NCI-H1092 (cell line): ENCODE measurements at regions not wholly inside any gene's neighbourhood (a gene's known extent, or its start where the extent isn't known, plus 50 kb on each side); places are given as distances from the start of the nearest gene placed in this dataset.

Experiments
- DNase-seq: peaks from one replicate; lab custom pipeline; 2025; lab: John Stamatoyannopoulos, UW

DNA sequence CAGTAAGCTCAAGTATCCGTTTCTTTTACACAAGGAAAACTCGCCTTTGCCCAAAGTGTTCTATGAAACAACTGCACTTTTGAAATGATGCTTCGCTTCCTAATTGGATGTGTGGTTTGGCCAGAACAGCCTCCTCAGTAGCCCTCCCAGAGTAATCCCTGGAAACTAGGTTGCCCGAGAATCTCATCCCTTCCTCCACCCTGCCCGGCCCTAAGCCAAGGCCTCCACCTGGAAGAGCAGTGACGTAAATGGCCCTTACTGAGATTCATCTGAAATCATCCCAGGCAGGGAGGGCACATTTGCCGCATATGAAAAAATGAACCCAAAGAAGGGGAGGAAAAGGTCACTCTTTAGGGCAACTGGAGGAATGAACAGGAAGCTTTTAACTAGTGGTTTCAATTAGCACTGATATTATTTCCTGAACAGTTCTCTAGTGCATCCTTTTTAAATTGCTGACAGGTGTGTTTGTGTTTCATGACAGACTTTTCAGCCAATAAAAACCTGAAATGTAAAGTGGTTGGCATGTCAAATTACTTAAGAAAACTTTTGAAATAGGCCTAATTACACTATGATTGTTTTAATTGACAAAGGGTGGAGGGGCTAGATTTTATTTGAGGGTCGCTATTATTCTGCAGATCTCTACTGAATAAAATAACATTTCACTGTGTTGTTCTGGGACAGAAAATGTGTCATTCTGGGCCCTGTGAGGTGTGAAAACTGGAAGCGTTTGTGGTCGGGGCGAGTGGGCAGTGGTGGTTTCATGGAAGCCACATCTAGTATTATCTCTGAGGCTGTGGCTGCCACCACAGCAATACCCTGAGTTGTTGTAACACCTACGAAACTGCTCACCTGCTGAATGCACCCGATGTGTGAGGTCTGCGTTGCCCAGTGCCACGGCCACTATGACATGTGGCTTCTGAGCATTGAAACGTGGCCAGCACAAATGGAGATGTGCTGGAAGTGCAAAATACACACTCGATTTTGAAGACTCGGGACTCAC lies 112.1 kb downstream of the ZIC5 start:
- DNase-seq = no peak

GRCh38 chr13:99857738-99858137 lies 113.8 kb downstream of the ZIC5 start:
- no peak for DNase-seq

DNA sequence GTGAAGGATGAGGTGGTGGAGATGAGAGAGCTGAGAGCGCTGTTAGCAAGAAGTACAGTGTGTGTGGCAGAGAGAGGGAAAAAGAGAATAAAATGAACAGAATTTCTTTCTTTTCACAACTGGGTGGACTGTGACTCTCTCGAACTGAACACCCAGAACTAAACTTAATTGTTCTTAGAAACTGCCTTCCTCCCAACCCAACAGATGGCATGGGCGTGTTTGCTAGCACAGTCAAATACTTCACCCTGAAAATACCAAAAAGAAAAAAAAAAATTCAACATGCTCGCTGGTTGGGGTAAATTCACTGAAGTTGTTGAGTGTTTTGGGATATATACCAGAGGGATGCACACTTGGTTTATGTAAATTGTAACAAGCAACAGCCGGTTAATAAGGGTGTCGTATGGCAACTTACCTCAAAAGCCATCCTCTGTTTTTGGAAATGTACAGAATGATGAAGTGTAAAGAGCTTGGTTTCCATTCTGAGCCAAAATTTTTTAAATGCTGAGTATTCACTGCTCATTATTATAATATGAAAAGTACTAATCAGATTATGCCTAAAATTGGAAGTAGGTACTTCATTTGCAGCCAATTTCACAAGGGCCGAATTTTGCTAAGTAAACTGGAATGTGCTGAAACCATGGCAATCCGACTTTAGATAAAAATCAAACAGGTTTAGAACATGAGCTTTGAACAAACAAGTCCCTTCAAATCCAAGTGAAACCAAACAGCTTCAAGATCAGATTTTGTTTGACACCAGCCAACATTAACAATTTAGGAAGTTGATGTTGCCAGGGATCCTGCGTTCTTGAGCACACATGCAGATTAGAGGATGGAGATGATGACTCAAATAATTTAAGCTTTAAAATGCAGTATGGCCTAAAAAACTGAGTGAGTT lies 115.8 kb downstream of the ZIC5 start:
- DNase-seq = no peak

DNA sequence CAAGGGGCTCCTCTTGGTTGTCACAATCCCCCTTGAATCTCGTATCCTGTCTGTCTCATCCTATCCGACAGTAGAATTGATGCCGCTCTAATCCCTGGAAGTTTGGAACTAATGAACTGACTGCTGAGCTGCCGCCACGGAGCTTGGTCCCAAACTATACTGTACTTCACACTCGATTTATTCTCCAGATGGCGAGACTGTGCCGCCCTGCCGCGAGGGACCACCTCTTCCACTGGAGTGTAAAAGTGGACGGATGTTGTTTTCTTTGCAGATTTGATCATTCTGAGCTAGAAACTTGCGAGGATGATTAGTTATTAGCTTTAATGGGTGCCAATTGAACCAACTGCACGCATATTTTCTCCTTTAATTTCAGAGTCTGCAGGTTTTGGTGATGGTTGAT lies 117.2 kb downstream of the ZIC5 start:
- no peak for DNase-seq

GRCh38 chr13:99847318-99847750 lies 124.2 kb downstream of the ZIC5 start:
- peak; percentile 12 for DNase-seq

GRCh38 chr13:99845161-99845874 lies 126.2 kb downstream of the ZIC5 start:
- no peak for DNase-seq

GRCh38 chr13:99844421-99844820 lies 127.1 kb downstream of the ZIC5 start:
- DNase-seq = no peak

DNA sequence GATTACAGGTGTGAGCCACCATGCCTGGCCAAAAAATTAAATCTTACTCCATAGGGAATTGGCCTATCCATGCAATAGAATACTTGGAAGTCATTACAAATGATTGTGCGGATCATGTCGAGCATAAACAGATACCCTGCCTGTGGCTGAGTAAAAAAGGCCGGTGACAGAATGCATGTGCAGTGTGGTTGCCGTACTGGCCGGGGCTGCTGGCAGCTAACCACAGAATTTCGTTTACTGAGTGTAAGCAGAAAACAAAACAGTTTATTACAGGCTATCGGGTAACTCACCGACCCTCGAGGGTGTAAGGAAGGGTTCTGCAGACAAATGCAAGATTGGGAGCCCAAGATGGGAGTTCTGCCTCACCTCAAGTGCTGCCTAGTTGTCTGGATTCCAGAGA lies 127.7 kb downstream of the ZIC5 start:
- DNase-seq = no peak

- DNase-seq = no peak
These were observed 129.2 kb downstream of the ZIC5 start for GRCh38 chr13:99842405-99842804.

DNA sequence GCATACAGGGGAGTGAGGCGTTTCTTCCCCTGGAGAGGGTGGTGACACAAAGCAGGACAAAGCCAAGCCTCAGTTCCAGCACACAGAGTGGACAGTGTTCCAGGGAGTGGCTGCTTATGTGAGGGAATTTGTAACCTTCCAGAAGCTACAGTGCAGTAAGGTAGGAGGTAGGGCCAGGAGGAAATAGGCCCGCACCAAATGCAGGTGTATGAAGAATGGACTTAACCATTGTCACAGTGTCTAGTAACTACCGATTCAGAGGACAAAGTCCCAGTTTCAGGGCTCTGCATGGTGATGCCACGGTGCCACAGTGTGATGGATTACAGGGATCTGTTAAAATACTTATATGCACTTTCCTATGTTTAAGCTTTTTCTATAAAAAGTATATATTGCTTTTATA lies 135.3 kb downstream of the ZIC5 start:
- no peak for DNase-seq

- no peak for DNase-seq
These were observed 136.1 kb downstream of the ZIC5 start for GRCh38 chr13:99835442-99835841.

- DNase-seq = no peak
These were observed 137.3 kb downstream of the ZIC5 start for GRCh38 chr13:99834246-99834645.

- DNase-seq = no peak
These were observed 139.2 kb downstream of the ZIC5 start for GRCh38 chr13:99832347-99832746.

DNA sequence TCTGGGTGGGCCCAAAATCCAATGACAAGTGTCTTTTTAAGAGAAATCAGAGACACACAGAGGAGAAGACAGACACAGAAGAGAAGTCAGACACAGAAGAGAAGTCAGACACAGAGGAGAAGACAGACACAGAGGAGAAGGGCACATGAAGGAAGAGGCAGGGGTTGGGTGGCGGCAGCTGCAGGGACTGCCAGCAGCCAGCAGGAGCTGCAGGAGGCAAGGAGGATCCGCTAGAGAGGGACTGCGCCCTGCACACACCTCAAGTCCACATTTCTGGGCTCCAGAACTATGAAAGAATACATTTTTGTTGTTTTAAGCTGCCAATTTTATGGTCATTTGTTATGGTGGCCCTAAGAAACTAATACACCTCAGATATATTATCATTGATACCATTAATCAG lies 140.6 kb downstream of the ZIC5 start:
- no peak for DNase-seq

- DNase-seq = no peak
These were observed 141.9 kb downstream of the ZIC5 start for GRCh38 chr13:99829593-99830239.

GRCh38 chr13:99829161-99829560 lies 142.4 kb downstream of the ZIC5 start:
- DNase-seq = no peak

DNA sequence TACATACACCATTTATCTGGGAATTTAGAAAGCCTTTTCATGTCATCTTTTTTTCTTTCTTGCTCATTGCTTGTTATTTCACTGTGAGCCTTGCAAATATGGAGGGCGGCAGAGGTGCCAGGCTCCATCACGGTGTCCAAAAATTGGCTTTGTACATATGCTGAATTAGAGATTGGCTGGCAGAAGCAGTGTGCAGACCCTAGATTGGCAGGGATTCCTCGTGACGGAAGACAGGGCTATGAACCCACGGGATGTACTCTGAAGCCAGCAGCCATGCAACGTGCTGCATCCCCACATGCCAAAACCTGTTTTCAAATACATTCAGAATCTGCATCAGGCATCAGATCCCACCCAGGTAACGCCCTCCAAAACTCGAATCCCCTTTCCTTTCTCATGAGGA lies 142.8 kb downstream of the ZIC5 start:
- no peak for DNase-seq

DNA sequence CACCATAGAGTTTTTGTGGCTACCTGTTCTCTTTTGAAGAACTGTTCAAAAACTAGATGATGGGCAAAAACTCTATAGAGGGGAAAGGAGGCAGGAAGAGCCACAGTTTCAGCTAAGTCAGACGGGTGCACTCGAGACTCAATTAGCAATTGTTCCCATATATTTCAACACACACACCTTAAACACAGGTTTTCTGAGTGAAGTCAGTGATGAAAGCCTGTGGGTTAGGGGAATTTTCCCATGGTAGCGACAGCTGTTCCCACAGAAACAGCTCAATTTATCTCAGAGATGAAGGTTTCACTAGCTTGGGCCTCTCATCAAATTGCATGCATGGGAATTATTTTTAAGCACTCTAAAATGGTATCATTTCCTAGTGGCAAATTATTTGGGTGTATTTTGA lies 143.4 kb downstream of the ZIC5 start:
- no peak for DNase-seq

DNA sequence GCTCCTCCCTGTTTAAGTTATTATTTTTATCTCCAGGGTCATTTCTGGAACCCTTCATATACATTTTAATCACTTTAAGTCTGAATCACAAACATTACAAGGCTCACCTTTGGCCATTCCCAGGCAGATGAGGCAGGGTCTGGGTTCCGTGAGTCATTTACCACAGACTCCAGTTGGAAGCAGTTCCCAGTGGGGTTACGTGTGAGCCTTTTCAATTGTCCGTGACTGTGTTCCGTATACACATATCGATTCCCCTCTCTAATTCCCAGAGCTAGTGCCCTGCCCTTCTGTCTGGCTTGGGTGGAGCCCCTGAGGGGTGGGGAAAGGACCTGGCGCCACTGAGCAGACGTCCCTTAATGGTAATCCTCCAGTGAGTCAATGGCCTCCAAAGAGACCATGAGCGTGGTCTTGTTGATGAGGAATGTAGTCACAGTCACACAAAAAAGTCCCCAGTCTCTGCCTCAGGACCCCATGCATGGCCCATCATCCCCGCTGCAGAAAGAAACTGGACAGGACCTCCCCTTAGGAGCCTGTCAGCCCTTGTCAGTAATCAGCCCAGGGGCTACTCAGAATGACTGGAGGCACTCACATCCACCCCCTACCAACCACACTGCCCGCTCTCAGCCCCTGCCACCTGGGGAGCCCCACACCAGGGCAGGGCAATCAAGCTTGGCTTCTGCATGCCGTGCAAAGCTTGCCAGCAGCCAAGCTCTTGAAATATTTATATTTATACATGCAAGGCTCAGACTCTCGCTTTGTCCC lies 144.4 kb downstream of the ZIC5 start:
- no peak for DNase-seq

GRCh38 chr13:99823961-99824360 lies 147.6 kb downstream of the ZIC5 start:
- DNase-seq = no peak

DNA sequence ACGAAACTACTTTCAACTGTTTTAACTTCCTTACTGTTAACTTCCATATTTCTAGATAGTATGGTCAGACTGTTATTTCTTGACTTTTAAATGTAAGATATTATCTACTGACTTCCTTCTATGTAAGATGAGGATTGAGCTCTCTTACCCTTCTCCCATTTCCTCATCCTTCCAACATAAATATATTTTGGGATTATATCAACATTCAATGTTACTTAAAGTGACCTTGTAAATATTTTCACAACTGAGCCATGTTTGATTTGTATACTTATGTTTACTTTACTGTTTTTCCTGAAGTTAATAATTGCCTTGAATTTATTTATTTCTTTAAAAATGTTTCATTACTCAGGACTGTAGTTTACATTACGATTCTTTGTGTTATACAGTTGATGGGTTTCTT lies 148.7 kb downstream of the ZIC5 start:
- no peak for DNase-seq
